Psoas muscle (tissue), 7 donors: ENCODE measurements at regions not wholly inside any gene's neighbourhood (a gene's known extent, or its start where the extent isn't known, plus 50 kb on each side); places are given as distances from the start of the nearest gene placed in this dataset.

ENCODE experiments used
- ATAC-seq, 4 donors: fragments of 200-7000 bp; cut with Tn5 transposase; one replicate each; pipeline ENCODE4 v1.9.1; 2020; ENCODE audit warnings: moderate library complexity in 3 of 4, mild to moderate bottlenecking in 2 of 4
- DNase-seq, 2 donors: peaks; one replicate each; pipeline ENCODE4 v3.0.0-alpha.2; 2020
- H3K27ac ChIP-seq: fragments of 200-600 bp; one replicate; pipeline ENCODE4 v1.8.0; 2022
- H3K27me3 ChIP-seq, 3 donors: fragments of 200-600 bp in 1 of 3; one replicate each; pipeline versions ENCODE4 v1.6.1 to v1.8.0; 2013 to 2022; ENCODE audit warnings: low read length in 2 of 3, mild to moderate bottlenecking in 2 of 3, moderate library complexity in 1 of 3; ENCODE audit not compliant: insufficient read depth in 3 of 3
- H3K36me3 ChIP-seq, 2 donors: fragments of 200-600 bp in 1 of 2; one replicate each; pipeline versions ENCODE4 v1.6.1 to v1.8.0; 2013 to 2022; ENCODE audit warnings: low read depth in 1 of 2, mild to moderate bottlenecking in 1 of 2, moderate library complexity in 1 of 2; ENCODE audit not compliant: insufficient read depth in 1 of 2
- H3K4me1 ChIP-seq: fragments of 200-600 bp; one replicate; pipeline ENCODE4 v1.8.0; 2022
- H3K4me3 ChIP-seq: fragments of 200-600 bp; one replicate; pipeline ENCODE4 v1.8.0; 2022; ENCODE audit warnings: mild to moderate bottlenecking
- H3K9me3 ChIP-seq: fragments of 200-600 bp; one replicate; pipeline ENCODE4 v1.8.0; 2022
- WGBS, 3 donors: extraction: QIAGEN DNeasy Blood & Tissue Kit; methylation state at CpG; one replicate each; pipeline versions ENCODE4 v1.1.6 to v1.1.7; 2013; 5-methylcytosine and 5-hydroxymethylcytosine counted together
- intact Hi-C, 2 donors: fragments of 100-400 bp; cut with DNase I; formaldehyde crosslinking; loops; one replicate each; pipeline versions ENCODE4 v1.11.0 to v1.14.2; 2022
- TF ChIP-seq, protein P1 (sequence below): fragments of 200-600 bp; IDR thresholded peaks from one replicate; pipeline ENCODE4 v1.8.0; 2022; ENCODE audit warnings: antibody characterized with exemption
- donor health status: healthy with polysubstance abuse.
- donor health status: DM: no; HTN: no; CAD: no; lungs with moderate emphysema.
- donor health status: Bipolar disorder and iron deficiency.
- donor health status: healthy.
- donor health status: DM: yes; HTN: yes; CAD: no.
- donor health status: DM: no; HTN: no; CAD: no.
- donor health status: DM: yes; HTN: yes; CAD: no.

DNA sequence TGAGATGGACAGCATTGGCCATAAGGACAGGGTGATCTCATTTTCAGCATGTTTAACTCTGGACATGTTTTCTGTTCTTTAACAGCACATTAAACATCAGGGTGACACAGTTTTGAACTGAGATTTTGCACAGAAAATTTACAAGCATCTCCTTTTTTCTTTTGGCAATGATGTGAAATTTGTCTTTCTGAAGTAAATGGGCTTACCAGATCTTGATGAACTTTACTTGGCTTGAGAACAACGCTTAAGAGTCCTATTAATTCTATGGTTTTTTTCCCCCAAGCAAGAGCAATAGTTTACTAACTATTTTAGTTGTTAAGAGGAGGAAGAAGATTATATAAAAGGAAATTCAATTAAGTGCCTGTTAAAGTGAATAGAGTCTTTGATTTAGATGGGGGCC, 491.0 kb downstream of the SNAPC1 start:
- DNase-seq (no peak), ATAC-seq (no peak)
- intact Hi-C loops, result no loop called here
- Histone ChIP-seq H3K4me1 (no peaks in the 10 kb centered on the region), H3K27me3 (no peaks in the 10 kb centered on the region), H3K9me3 (no peaks in the 10 kb centered on the region), H3K36me3 (no peaks in the 10 kb centered on the region), H3K27ac (no peak overlapping the region), H3K4me3 (no peak overlapping the region)
- 71 to 78% (median 73%) methylated on average over 1 of the region's 1 CpG for WGBS, 3 donors
- TF ChIP-seq, protein P1, sequence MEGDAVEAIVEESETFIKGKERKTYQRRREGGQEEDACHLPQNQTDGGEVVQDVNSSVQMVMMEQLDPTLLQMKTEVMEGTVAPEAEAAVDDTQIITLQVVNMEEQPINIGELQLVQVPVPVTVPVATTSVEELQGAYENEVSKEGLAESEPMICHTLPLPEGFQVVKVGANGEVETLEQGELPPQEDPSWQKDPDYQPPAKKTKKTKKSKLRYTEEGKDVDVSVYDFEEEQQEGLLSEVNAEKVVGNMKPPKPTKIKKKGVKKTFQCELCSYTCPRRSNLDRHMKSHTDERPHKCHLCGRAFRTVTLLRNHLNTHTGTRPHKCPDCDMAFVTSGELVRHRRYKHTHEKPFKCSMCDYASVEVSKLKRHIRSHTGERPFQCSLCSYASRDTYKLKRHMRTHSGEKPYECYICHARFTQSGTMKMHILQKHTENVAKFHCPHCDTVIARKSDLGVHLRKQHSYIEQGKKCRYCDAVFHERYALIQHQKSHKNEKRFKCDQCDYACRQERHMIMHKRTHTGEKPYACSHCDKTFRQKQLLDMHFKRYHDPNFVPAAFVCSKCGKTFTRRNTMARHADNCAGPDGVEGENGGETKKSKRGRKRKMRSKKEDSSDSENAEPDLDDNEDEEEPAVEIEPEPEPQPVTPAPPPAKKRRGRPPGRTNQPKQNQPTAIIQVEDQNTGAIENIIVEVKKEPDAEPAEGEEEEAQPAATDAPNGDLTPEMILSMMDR, result no peak

DNA sequence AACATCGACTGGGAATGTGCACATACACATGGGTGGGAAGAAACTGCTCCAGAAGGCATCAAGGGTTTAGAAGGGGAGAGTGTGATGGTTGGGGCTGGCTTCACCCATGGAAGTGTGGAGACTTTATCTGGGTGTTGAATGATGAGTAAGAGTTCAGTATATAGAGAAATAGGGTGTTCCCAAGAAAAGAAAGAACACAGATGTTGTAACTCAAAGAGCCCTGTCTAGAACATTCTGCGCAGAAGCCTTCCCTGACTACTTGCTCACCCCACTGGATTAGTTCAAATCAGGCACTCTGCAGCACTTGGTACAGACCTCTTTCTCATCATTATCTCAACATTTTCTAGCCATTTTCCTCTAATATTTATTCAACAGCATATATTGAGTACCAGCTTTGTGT, 491.7 kb downstream of the SNAPC1 start:
- intact Hi-C loops, result no loop called here
- Histone ChIP-seq H3K4me3 (no peak overlapping the region), H3K27me3 (no peaks in the 10 kb centered on the region), H3K4me1 (no peaks in the 10 kb centered on the region), H3K36me3 (no peaks in the 10 kb centered on the region), H3K9me3 (no peaks in the 10 kb centered on the region), H3K27ac (no peak overlapping the region)
- WGBS, 3 donors, result 87 to 91% (median 90%) methylated on average over 2 of the region's 2 CpGs
- no peak for ATAC-seq
- TF ChIP-seq, protein P1, result no peak
- DNase-seq, result no peak

DNA sequence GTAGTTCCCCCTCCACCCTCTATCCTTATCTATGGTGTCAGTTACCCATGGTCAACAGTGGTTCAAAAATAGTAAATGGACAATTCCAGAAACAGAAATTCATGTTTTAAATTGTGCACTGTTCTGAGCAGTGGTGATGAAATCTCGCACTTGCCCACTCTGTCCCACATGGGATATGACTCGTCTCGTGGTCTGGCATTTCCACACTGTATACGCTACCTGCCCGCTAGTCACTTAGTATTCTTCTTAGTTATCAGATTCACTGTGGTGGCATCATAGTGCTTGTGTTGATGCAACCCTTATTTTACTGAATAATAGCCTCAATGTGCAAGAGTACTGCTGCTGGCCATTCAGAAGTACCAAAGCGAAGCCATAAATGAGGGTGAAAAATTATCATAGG, 507.0 kb downstream of the SNAPC1 start:
- no peaks in the 10 kb centered on the region for H3K36me3 ChIP-seq
- no peaks in the 10 kb centered on the region for H3K4me1 ChIP-seq
- no peak overlapping the region for H3K4me3 ChIP-seq
- no peaks in the 10 kb centered on the region for H3K9me3 ChIP-seq
- H3K27me3 ChIP-seq, result no peaks in the 10 kb centered on the region
- DNase-seq (no peak), ATAC-seq (no peak)
- no peak overlapping the region for H3K27ac ChIP-seq
- intact Hi-C loops, result no loop called here
- TF ChIP-seq, protein P1, result no peak
- WGBS, 3 donors, result 87 to 91% (median 88%) methylated on average over 6 of the region's 6 CpGs

DNA sequence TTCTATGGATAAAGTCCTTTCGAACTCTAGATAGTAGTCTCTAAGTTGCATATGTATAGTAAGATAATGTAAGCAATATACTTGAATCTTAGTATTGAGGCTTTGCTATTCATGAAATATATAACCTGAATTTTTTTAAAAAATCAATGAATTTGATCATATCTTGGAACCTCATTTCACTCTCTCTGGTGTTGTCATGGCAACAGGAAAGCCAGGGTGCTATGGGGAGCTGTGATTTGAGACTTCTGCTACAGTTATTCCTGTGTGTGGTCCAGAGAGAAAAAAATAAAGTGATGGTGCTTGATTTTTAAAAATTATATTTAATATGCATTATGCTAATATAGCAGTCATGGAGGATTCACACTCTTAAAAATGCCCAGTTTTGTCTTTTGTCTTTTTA, 508.0 kb downstream of the SNAPC1 start:
- H3K27me3 ChIP-seq, result no peaks in the 10 kb centered on the region
- ATAC-seq (no peak), DNase-seq (no peak)
- H3K4me3 ChIP-seq, result no peak overlapping the region
- intact Hi-C loops, result no loop called here
- H3K4me1 ChIP-seq, result no peaks in the 10 kb centered on the region
- H3K36me3 ChIP-seq, result no peaks in the 10 kb centered on the region
- 89 to 93% (median 91%) methylated on average over 1 of the region's 1 CpG for WGBS, 3 donors
- TF ChIP-seq, protein P1, result no peak
- H3K9me3 ChIP-seq, result no peaks in the 10 kb centered on the region
- H3K27ac ChIP-seq, result no peak overlapping the region

DNA sequence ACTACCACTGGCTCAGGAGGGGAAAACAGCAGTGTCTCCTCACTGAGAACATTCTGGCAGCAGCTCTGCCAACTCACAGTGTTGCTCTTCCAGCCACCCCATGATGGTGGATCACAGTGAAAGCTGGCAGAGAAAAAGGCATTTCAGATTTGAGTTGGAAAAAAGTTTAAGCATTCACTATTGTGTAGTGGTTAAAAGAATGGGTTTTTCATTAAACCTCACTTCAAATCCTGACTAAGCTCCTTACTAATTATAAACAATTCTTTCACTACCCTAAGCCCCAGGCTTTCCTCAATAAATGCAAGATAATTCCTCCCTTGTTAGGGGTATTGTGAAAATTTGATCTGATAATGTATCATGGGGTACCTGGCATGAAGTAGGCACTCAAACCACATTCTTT, 518.1 kb downstream of the SNAPC1 start:
- TF ChIP-seq, protein P1, result no peak
- ATAC-seq (no peak), DNase-seq (no peak)
- Histone ChIP-seq H3K27me3 (no peaks in the 10 kb centered on the region), H3K4me3 (no peak overlapping the region), H3K36me3 (no peaks in the 10 kb centered on the region), H3K27ac (no peak overlapping the region), H3K4me1 (no peaks in the 10 kb centered on the region), H3K9me3 (no peaks in the 10 kb centered on the region)
- intact Hi-C loops, result no loop called here
